ENCODE measurements at regions not wholly inside any gene's neighbourhood (a gene's known extent, or its start where the extent isn't known, plus 50 kb on each side); places are given as distances from the start of the nearest gene placed in this dataset.

DNA sequence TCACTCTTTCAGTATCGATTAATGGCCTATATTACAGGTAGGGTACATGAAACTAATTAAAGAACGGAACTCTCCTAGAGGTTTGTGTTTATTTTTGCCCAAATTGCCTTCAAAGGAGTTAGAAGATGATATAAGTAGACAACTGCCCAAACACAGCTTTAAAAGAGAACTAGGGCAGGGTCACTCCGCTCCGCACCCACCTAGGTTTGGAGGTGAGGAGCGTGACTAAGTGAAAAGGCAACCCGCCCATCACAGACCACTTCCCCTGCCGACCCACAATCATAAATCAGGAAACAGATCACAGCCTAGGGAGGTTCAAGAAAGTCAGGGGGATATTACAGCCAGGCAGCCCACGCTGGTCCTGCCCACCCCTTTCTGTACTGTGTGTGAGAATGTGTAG is 166.7 kb downstream of the C1D start:
- no peak overlapping the region for H2AFZ ChIP-seq (ENCODE audit: low read length)
- H3F3A ChIP-seq (ENCODE audit: low read depth): no peaks in the 10 kb centered on the region
- no peaks in the 10 kb centered on the region for H3K36me3 ChIP-seq (ENCODE audit: insufficient read depth, low read length)
- no peaks in the 10 kb centered on the region for H3K27me3 ChIP-seq (ENCODE audit: insufficient read depth, low read length, poor library complexity, severe bottlenecking)
- H3K4me2 ChIP-seq (ENCODE audit: low read depth, low read length, poor library complexity, severe bottlenecking): no peak overlapping the region
- H3K9me3 ChIP-seq (ENCODE audit: insufficient read depth, low read depth, low read length): no peaks in the 10 kb centered on the region
- no peak overlapping the region for H3K4me3 ChIP-seq (ENCODE audit: low read length, poor library complexity, severe bottlenecking)
- TF ChIP-seq, protein P1, sequence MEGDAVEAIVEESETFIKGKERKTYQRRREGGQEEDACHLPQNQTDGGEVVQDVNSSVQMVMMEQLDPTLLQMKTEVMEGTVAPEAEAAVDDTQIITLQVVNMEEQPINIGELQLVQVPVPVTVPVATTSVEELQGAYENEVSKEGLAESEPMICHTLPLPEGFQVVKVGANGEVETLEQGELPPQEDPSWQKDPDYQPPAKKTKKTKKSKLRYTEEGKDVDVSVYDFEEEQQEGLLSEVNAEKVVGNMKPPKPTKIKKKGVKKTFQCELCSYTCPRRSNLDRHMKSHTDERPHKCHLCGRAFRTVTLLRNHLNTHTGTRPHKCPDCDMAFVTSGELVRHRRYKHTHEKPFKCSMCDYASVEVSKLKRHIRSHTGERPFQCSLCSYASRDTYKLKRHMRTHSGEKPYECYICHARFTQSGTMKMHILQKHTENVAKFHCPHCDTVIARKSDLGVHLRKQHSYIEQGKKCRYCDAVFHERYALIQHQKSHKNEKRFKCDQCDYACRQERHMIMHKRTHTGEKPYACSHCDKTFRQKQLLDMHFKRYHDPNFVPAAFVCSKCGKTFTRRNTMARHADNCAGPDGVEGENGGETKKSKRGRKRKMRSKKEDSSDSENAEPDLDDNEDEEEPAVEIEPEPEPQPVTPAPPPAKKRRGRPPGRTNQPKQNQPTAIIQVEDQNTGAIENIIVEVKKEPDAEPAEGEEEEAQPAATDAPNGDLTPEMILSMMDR (conservative IDR thresholded peaks at IDR 0.05; ENCODE audit: low read length): no peak
- no peak for TF ChIP-seq EZH2phosphoT487 (IDR thresholded peaks at IDR 0.05; ENCODE audit: borderline replicate concordance)
- H3K79me2 ChIP-seq (ENCODE audit: insufficient read depth, low read length): no peaks in the 10 kb centered on the region
- no peaks in the 10 kb centered on the region for H3K9me2 ChIP-seq (replicated peaks; ENCODE audit: low read depth, low read length)
- no peaks in the 10 kb centered on the region for H3K4me1 ChIP-seq (ENCODE audit: insufficient read depth, low read length, poor library complexity, severe bottlenecking)
- no peaks in the 10 kb centered on the region for H4K20me1 ChIP-seq (ENCODE audit: insufficient read depth, low read length, poor library complexity, severe bottlenecking)
- no peak overlapping the region for H3K9ac ChIP-seq (ENCODE audit: low read depth, low read length, poor library complexity, severe bottlenecking)

DNA sequence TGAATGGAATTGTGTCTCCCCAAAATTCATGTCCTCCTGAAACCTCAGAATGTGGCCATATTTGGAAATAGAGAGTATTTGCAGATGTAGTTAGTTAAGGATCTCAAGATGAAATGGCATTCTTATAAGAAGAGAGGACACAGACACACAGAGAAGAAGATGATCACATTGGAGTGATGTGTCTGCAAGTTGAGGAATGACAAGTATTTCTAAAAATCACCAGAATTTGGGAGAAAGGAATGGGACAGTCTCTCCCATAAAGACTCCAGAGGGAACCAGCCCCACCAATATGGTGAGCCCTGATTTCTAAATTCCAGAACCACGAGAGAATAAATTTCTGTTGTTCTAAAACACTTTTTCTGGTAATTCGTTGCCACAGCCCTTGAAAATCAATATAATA is 166.3 kb downstream of the C1D start:
- TF ChIP-seq, protein P1 (conservative IDR thresholded peaks at IDR 0.05; ENCODE audit: low read length): no peak
- no peak for TF ChIP-seq EZH2phosphoT487 (IDR thresholded peaks at IDR 0.05; ENCODE audit: borderline replicate concordance)
- Histone ChIP-seq H3K36me3 (ENCODE audit: insufficient read depth, low read length) (no peaks in the 10 kb centered on the region), H3K27me3 (ENCODE audit: insufficient read depth, low read length, poor library complexity, severe bottlenecking) (no peaks in the 10 kb centered on the region), H4K20me1 (ENCODE audit: insufficient read depth, low read length, poor library complexity, severe bottlenecking) (no peaks in the 10 kb centered on the region), H3K4me2 (ENCODE audit: low read depth, low read length, poor library complexity, severe bottlenecking) (no peak overlapping the region), H3K4me3 (ENCODE audit: low read length, poor library complexity, severe bottlenecking) (no peak overlapping the region), H3K79me2 (ENCODE audit: insufficient read depth, low read length) (no peaks in the 10 kb centered on the region), H3F3A (ENCODE audit: low read depth) (no peaks in the 10 kb centered on the region), H3K9me2 (replicated peaks; ENCODE audit: low read depth, low read length) (no peaks in the 10 kb centered on the region), H3K4me1 (ENCODE audit: insufficient read depth, low read length, poor library complexity, severe bottlenecking) (no peaks in the 10 kb centered on the region), H2AFZ (ENCODE audit: low read length) (no peak overlapping the region), H3K9ac (ENCODE audit: low read depth, low read length, poor library complexity, severe bottlenecking) (no peak overlapping the region), H3K9me3 (ENCODE audit: insufficient read depth, low read depth, low read length) (no peaks in the 10 kb centered on the region)

DNA sequence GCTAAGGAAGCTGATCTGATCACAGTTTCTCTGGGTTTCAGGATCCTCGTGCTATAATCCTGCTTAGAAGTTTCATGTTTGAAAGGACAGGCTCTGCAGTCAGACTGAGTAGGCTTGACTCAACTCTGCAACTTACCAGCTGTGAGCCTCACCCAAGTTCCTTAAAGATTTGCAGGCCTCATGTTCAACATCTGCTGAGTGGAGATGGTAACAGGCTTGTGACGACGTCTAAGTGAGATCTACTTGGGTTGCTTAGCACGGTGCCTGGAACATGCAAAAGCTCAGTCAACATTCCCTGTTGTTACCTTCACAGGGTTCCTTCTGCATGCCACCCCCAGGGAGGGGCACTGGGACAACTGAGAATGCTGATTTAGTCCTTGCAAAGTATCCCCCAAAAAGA is 164.2 kb downstream of the C1D start:
- no peaks in the 10 kb centered on the region for H3K79me2 ChIP-seq (ENCODE audit: insufficient read depth, low read length)

More for the DNA sequence above, 164.2 kb downstream of the C1D start:
- no peaks in the 10 kb centered on the region for H4K20me1 ChIP-seq (ENCODE audit: insufficient read depth, low read length, poor library complexity, severe bottlenecking)
- H2AFZ ChIP-seq (ENCODE audit: low read length): no peak overlapping the region
- no peaks in the 10 kb centered on the region for H3K9me3 ChIP-seq (ENCODE audit: insufficient read depth, low read depth, low read length)
- H3K4me3 ChIP-seq (ENCODE audit: low read length, poor library complexity, severe bottlenecking): no peak overlapping the region
- TF ChIP-seq, protein P1 (conservative IDR thresholded peaks at IDR 0.05; ENCODE audit: low read length): no peak
- no peak for TF ChIP-seq EZH2phosphoT487 (IDR thresholded peaks at IDR 0.05; ENCODE audit: borderline replicate concordance)
- H3K9ac ChIP-seq (ENCODE audit: low read depth, low read length, poor library complexity, severe bottlenecking): no peak overlapping the region
- H3K9me2 ChIP-seq (replicated peaks; ENCODE audit: low read depth, low read length): no peaks in the 10 kb centered on the region
- no peaks in the 10 kb centered on the region for H3K4me1 ChIP-seq (ENCODE audit: insufficient read depth, low read length, poor library complexity, severe bottlenecking)
- no peak overlapping the region for H3K4me2 ChIP-seq (ENCODE audit: low read depth, low read length, poor library complexity, severe bottlenecking)
- no peaks in the 10 kb centered on the region for H3F3A ChIP-seq (ENCODE audit: low read depth)
- H3K36me3 ChIP-seq (ENCODE audit: insufficient read depth, low read length): no peaks in the 10 kb centered on the region
- H3K27me3 ChIP-seq (ENCODE audit: insufficient read depth, low read length, poor library complexity, severe bottlenecking): no peaks in the 10 kb centered on the region
